ENCODE measurements at regions not wholly inside any gene's neighbourhood (a gene's known extent, or its start where the extent isn't known, plus 50 kb on each side); places are given as distances from the start of the nearest gene placed in this dataset.

GRCh38 chr11:115710980-115711379 is 206.8 kb upstream of the CADM1 start:
- Histone ChIP-seq H2AFZ (ENCODE audit: low read depth) (no peak overlapping the region), H3K4me3 (ENCODE audit: low read depth in 2 of 2, low read length in 1 of 2) (no peak overlapping the region), H4K20me1 (ENCODE audit: insufficient read depth) (no peaks in the 10 kb centered on the region), H3K4me1 (ENCODE audit: control insufficient read depth in 1 of 2, insufficient read depth in 2 of 2, low read depth in 1 of 2, low read length in 1 of 2) (no peaks in the 10 kb centered on the region; a peak in 1 of 4 replicates), H3K27me3 (ENCODE audit: insufficient read depth) (no peaks in the 10 kb centered on the region; the same call in 1 of the 2 replicates), H3K79me2 (ENCODE audit: insufficient read depth) (no peaks in the 10 kb centered on the region), H3K9me2 (no peaks in the 10 kb centered on the region), H3K9me3 (no peaks in the 10 kb centered on the region), H3F3A (replicated peaks; ENCODE audit: insufficient read depth) (no peaks in the 10 kb centered on the region), H3K36me3 (replicated peaks in 1 of 2; ENCODE audit: control insufficient read depth in 1 of 2, insufficient read depth in 2 of 2, low read length in 1 of 2) (no peaks in the 10 kb centered on the region), H3K9ac (no peak overlapping the region), H3K27ac (ENCODE audit: low read depth in 2 of 2, low read length in 1 of 2) (no peak overlapping the region), H3K4me2 (no peak overlapping the region)
- no peak for DNase-seq
- POLR2A ChIA-PET, result no interaction called here
- 67% methylated on average over 13 of the region's 20 CpGs for WGBS (ENCODE audit: low lambda C conversion rate)
- CTCF ChIA-PET, result no interaction called here
- TF ChIP-seq NRF1 (IDR thresholded peaks at IDR 0.05; ENCODE audit: low read depth, low read length) (no peak), MEF2A (IDR thresholded peaks at IDR 0.05; ENCODE audit: borderline replicate concordance, low read depth) (no peak), TEAD4 (IDR thresholded peaks at IDR 0.05; ENCODE audit: borderline replicate concordance, insufficient read depth) (no peak), TAF1 (IDR thresholded peaks at IDR 0.05; ENCODE audit: borderline replicate concordance, low read depth, low read length) (no peak), GATA2 (CRISPR knock-in tag; IDR thresholded peaks at IDR 0.05) (no peak), JUND (IDR thresholded peaks at IDR 0.05) (no peak), NFIC (IDR thresholded peaks at IDR 0.05; ENCODE audit: borderline replicate concordance) (no peak), REST (IDR thresholded peaks at IDR 0.05; ENCODE audit: low read depth, low read length) (no peak), CTCF (IDR thresholded peaks at IDR 0.05) (no peak), EZH2phosphoT487 (IDR thresholded peaks at IDR 0.05; ENCODE audit: borderline replicate concordance, low read depth) (no peak), SMC3 (IDR thresholded peaks at IDR 0.05; ENCODE audit: low read depth, low read length) (no peak), YY1 (IDR thresholded peaks at IDR 0.05; ENCODE audit: low read depth) (no peak), USF1 (IDR thresholded peaks at IDR 0.05; ENCODE audit: borderline replicate concordance, low read depth) (no peak), MXI1 (IDR thresholded peaks at IDR 0.05; ENCODE audit: low read depth, low read length) (no peak), FOXM1 (IDR thresholded peaks at IDR 0.05; ENCODE audit: low read depth) (no peak), ZBTB33 (IDR thresholded peaks at IDR 0.05; ENCODE audit: borderline replicate concordance, low read depth) (no peak), ELF1 (IDR thresholded peaks at IDR 0.05) (no peak), GABPA (IDR thresholded peaks at IDR 0.05; ENCODE audit: low read depth) (no peak)

Data from SK-N-SH (cell line).